HAP-1 (cell line): ENCODE measurements at regions not wholly inside any gene's neighbourhood (a gene's known extent, or its start where the extent isn't known, plus 50 kb on each side); places are given as distances from the start of the nearest gene placed in this dataset.

Source experiments
- DNase-seq, 2 experiments: peaks; one replicate each; pipeline ENCODE4 v3.0.0-alpha.2; 2016 to 2020; ENCODE audit warnings: low spot score in 2 of 2
- H3K27me3 ChIP-seq: fragments of 250-450 bp; sonication (Bioruptor Pico); 2 replicates; pipeline ENCODE4 v1.5.1; 2020; ENCODE audit warnings: low read depth, mild to moderate bottlenecking, moderate library complexity
- H3K36me3 ChIP-seq: fragments of 250-450 bp; sonication (Bioruptor Pico); replicated peaks from 2 replicates; pipeline ENCODE4 v1.5.1; 2020; ENCODE audit warnings: mild to moderate bottlenecking
- H3K4me1 ChIP-seq: fragments of 250-450 bp; sonication (Bioruptor Pico); 2 replicates; pipeline ENCODE4 v1.5.1; 2020; ENCODE audit warnings: mild to moderate bottlenecking
- H3K4me3 ChIP-seq: fragments of 250-450 bp; sonication (Bioruptor Pico); 2 replicates; pipeline ENCODE4 v1.5.1; 2020; ENCODE audit warnings: mild to moderate bottlenecking, moderate library complexity
- H3K9me3 ChIP-seq: fragments of 250-450 bp; sonication (Bioruptor Pico); 2 replicates; pipeline ENCODE4 v1.5.1; 2020; ENCODE audit warnings: mild to moderate bottlenecking, moderate library complexity
- in situ Hi-C: fragments of 300-500 bp; cut with MboI; formaldehyde crosslinking; loops from 3 replicates; pipeline ENCODE4 v1.14.3; 2020; ENCODE audit warnings: low sequenced_read_pairs, inconsistent platforms, mixed read lengths

DNA sequence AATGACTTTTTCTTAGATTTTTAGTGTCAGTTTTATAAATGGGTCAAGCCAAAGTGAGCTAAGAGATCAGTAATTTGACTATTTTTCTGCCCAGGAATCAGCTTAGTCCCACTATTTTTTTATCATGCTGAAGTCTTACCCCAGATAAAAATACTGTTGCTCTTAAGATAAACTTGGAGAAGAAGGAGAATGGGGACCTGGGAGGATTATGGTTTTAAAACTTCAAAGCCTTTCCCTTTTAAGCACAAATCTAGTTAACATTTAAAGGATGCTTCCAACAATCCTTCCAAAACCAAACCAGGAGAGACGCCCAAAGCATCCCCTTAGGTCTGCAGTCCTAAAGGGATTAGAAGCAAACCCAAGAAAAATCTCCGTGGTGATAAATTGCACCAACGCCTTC is 172.4 kb downstream of the SP3 start:
- no peaks in the 10 kb centered on the region for H3K9me3 ChIP-seq
- in situ Hi-C loops: no loop called here
- peaks cover 5% of the 10 kb centered on the region for H3K4me1 ChIP-seq
- H3K27me3 ChIP-seq: no peaks in the 10 kb centered on the region
- no peak overlapping the region for H3K4me3 ChIP-seq
- H3K36me3 ChIP-seq: no peaks in the 10 kb centered on the region
- no peak for DNase-seq

DNA sequence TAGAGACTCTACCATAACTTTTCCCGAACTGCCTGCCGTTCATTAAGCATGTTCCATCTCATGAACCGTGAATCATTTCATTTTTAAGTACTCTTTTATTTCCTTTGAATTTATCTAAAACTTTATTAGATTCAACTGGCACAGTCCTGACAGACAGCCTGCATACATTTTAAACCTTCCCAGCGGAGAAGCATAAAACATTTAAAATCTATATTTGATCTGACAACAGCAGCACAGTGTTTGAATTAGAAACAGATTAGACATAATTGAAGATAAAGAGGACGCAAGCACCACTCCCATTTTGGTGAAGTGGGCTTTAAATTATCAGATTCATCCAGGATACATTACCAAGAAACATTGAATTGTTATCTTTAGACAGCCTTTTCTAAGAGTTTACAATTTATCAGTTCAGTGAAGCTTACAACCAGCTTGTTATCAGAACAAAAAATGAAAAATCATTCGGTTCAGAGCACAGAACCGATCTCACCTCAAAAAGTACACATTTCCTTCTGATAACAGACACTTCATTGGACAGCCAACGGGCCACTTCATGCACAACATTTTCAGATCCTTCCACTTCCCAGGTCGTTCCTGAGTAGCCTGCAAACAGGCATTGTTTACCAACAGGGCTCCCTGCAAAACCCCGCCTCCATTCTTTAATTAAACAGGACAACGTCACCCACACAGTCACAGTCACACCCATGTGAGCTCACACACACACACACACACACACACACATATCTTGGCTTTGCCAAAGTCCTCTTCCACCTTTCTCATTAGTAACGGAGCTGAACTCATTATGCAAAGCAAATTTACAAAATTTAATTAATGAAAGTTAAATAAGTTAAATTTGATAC is 171.2 kb downstream of the SP3 start:
- Histone ChIP-seq H3K4me3 (no peak overlapping the region), H3K36me3 (no peaks in the 10 kb centered on the region), H3K4me1 (peaks cover 13% of the 10 kb centered on the region), H3K27me3 (no peaks in the 10 kb centered on the region), H3K9me3 (no peaks in the 10 kb centered on the region)
- no peak for DNase-seq
- in situ Hi-C loops: no loop called here

DNA sequence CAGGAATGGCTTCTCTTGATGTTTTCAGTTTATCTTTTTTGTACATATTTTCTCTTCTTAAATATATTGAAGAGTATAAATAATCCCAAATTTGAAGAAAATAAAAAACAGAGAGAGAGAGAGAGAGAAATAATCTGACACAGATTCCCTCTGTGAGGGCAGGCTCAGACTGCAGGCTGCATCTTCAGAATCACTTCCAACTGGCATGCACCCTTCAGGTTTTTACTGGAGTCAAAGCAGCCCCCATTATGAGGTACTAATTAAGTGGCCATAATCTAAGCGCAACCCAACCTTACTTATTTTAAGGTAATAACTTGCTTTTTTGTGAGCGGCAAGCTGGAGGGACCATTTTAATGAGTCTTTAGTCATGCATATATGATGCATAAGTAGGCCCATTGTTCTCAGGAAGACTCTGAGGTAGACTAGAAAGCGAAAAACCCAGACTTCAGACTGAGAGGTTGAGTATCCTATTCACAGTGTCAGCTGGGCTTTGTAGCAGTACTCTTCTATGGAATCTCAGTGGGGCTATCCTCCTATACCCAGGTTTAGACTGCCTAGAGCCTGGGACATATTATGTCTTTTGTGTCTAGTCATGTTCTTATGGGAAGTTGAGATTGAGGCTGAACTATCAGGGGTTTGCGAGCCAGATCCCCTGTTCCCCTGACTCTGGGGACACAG is 167.4 kb downstream of the SP3 start:
- peak; percentile 52 to 93 for DNase-seq
- H3K27me3 ChIP-seq: no peaks in the 10 kb centered on the region
- in situ Hi-C loops: no loop called here
- H3K4me3 ChIP-seq: no peak overlapping the region
- peaks cover 13% of the 10 kb centered on the region for H3K4me1 ChIP-seq
- H3K36me3 ChIP-seq: no peaks in the 10 kb centered on the region
- no peaks in the 10 kb centered on the region for H3K9me3 ChIP-seq

DNA sequence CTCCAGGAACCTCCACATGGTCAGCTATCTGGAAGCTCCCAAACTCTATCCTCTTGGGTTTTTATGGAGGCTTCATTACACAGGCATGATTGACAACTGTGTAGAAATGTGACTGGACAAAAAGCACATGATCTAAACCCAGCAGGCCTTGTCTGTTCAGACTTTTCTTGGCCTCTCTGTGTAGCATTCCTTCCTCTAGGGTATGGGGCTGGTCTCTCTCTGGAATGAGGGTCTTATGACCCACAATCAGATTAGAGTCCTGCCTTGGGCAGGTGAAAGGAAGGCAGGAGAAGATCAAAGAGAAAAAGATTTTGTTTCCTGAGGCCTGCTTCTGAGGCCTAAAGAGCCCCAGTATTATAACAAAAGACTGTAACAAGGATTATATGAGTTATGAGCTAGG is 162.7 kb downstream of the SP3 start:
- H3K9me3 ChIP-seq: no peaks in the 10 kb centered on the region
- H3K27me3 ChIP-seq: no peaks in the 10 kb centered on the region
- in situ Hi-C loops: no loop called here
- no peak for DNase-seq
- H3K4me1 ChIP-seq: peaks cover 10% of the 10 kb centered on the region
- no peak overlapping the region for H3K4me3 ChIP-seq
- H3K36me3 ChIP-seq: no peaks in the 10 kb centered on the region

DNA sequence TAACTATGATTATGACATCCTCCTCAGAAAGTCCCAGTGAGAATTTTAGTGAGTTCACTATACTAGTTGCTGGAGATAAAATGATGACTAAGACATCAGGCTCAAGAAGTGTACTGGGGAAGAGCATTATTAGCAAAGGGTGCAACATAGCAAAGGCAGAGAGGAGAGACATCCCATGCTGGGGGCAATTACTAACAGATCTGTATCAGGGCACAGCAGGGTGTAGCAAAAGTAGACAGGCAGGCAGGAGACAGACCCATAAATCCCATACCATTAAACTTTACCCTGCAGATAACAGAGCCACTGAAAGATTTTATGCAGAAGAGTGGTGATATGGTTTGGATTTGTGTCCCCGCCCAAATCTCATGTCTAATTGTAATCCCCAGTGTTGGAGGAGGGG is 161.7 kb downstream of the SP3 start:
- Histone ChIP-seq H3K27me3 (no peaks in the 10 kb centered on the region), H3K4me1 (peaks cover 4% of the 10 kb centered on the region), H3K9me3 (peaks cover 7% of the 10 kb centered on the region; the same call in 1 of the 2 replicates), H3K36me3 (no peaks in the 10 kb centered on the region), H3K4me3 (no peak overlapping the region)
- in situ Hi-C loops: no loop called here
- no peak for DNase-seq

DNA sequence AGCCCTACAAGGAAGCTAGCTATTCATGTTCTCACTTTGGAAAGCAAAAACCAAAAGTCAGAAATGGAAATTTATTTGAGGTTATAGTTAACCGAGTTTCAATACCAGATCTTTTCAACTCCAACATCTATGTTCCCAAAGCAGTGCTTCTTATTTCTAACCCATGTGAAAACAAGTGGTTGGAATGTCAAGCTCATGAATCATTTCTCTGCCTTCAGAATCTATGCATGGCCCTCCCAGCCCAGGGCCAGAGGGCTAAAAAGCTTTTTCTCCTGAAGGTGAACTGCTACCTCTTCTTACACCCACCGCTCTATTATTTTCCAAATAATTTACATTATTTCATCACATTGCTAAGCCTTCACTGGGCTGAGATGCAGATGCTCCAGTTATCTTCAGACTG is 158.4 kb downstream of the SP3 start:
- H3K27me3 ChIP-seq: no peaks in the 10 kb centered on the region
- in situ Hi-C loops: no loop called here
- H3K9me3 ChIP-seq: peaks cover 8% of the 10 kb centered on the region; the same call in 1 of the 2 replicates
- peaks cover 10% of the 10 kb centered on the region for H3K4me1 ChIP-seq
- H3K36me3 ChIP-seq: no peaks in the 10 kb centered on the region
- no peak for DNase-seq
- H3K4me3 ChIP-seq: no peak overlapping the region

DNA sequence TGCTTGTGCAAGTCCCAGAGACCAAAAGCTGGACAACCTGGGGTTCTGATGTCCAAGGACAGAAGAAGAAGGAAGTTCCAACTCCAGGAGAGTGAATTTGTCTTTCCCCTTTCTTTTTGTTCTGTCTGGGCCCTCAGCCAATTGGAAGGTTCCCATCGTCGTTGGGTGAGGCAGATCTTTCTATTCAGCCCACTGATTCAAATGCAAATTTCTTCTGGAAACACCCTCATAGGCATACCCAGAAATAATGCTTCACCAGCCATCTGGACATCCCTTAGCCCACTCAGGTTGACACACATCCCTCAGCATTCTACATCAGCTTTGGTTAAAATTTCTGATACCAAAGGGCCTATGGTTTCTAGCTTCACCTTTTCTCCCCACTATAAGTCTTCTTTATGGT is 156.5 kb downstream of the SP3 start:
- H3K36me3 ChIP-seq: no peaks in the 10 kb centered on the region
- in situ Hi-C loops: no loop called here
- no peaks in the 10 kb centered on the region for H3K27me3 ChIP-seq
- DNase-seq: peak; percentile 67 to 69
- H3K9me3 ChIP-seq: peaks cover 8% of the 10 kb centered on the region; the same call in 1 of the 2 replicates
- H3K4me3 ChIP-seq: no peak overlapping the region
- peaks cover 10% of the 10 kb centered on the region for H3K4me1 ChIP-seq

DNA sequence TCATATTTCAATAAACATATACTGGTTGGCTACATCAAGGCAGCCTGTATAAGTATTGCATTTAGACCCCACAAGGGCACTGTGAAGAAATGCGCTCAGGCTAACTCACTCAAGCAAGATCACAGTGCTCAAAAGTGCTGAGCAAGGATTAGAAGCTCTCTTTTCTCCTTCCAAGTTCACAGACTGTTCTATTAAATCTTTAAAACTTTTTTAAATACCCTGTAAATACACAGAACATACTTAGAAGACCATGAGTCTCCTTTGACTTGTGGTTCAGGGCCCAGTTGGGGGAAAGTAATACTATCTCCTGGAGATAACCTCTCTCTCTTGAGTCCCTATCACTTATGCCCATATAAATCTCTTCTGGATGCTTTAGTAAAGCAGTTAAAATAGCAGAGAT is 152.9 kb downstream of the SP3 start:
- Histone ChIP-seq H3K27me3 (no peaks in the 10 kb centered on the region), H3K9me3 (peaks cover 8% of the 10 kb centered on the region; the same call in 1 of the 2 replicates), H3K36me3 (no peaks in the 10 kb centered on the region), H3K4me1 (peaks cover 10% of the 10 kb centered on the region), H3K4me3 (no peak overlapping the region)
- in situ Hi-C loops: no loop called here
- no peak for DNase-seq

DNA sequence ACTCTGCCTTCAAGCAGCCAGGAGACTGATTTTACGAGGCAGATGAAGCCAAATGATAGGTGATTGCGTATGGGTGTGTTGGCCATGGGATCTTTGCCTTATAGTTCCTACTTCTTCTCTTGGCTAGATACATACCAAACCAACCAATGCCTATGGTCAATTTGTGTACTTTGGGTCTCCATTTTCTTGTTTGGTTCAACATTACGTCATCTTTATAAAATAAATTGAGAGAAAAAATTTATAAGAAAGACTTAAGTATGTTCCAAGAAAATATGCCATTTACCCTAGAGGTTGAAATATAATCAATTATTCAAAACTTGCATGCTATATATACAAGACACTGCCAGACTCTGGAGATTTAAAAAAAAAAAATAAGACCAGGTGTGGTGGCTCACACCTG is 150.9 kb downstream of the SP3 start:
- no peak for DNase-seq

DNA sequence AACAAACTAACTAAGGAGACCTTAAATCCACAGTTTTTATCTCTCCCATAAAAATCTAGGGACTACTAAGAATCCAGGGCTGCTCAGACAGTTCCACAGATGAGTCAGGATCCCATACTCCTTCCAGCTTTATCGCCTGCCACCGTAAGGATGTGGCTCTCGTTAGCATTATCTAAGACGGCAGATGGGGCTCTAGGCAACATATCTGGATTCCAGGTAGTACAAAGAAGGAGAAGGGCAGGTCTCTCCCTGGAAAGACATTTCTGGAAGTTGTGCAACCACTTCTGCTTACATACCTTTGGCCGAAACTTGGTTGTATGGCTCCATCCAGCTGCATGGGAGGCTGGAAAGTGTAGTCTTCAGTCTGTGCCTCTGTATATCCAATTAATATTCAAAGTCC is 149.4 kb downstream of the SP3 start:
- H3K27me3 ChIP-seq: no peaks in the 10 kb centered on the region
- DNase-seq: no peak
- no peaks in the 10 kb centered on the region for H3K4me1 ChIP-seq
- in situ Hi-C loops: no loop called here
- no peak overlapping the region for H3K4me3 ChIP-seq
- no peaks in the 10 kb centered on the region for H3K36me3 ChIP-seq
- H3K9me3 ChIP-seq: no peaks in the 10 kb centered on the region

More for the DNA sequence above, 150.9 kb downstream of the SP3 start:
- Histone ChIP-seq H3K4me1 (no peaks in the 10 kb centered on the region; the same call in 1 of the 2 replicates), H3K27me3 (no peaks in the 10 kb centered on the region), H3K4me3 (no peak overlapping the region), H3K9me3 (no peaks in the 10 kb centered on the region), H3K36me3 (no peaks in the 10 kb centered on the region)
- in situ Hi-C loops: no loop called here

DNA sequence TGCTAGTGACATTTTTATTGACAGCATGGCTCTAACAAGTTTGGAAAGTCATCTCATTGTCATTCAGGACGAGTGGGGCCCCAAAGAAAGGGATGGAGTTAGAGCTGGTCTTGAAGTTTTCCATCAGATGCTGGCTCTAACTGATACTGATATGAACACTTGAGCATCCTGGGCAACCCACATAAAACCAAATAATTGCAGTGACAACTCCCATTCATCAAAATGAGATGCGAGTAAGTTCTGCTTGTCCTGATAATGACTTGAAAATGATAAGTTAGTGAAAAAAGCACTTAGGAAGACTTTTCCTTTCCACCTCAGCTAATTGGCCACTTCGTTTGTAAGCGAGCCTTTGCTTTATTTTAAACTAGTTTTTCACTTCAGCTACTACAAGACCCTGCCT is 147.6 kb downstream of the SP3 start:
- DNase-seq: no peak
- in situ Hi-C loops: no loop called here
- H3K9me3 ChIP-seq: no peaks in the 10 kb centered on the region

DNA sequence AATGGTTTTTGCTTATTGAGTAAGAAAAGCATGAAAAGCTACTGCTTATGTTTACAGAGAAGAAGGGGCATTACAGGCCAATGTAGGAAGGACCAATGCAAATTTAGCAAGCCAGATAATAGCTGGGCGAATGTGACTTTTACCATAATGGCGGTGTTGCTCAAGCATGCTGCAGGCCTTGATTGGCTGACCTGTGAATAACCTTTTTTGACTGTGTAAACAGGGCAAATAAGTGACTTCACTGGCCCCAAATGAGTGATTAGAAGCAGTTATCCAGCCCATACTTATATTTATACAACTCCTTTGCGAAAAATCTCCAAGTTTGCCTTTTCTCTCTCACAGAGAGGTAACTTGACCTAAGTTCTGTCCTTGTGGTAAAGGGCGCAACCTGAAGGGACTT is 146.9 kb downstream of the SP3 start:
- in situ Hi-C loops: no loop called here
- no peaks in the 10 kb centered on the region for H3K36me3 ChIP-seq
- H3K27me3 ChIP-seq: no peaks in the 10 kb centered on the region
- DNase-seq: no peak
- H3K4me1 ChIP-seq: no peaks in the 10 kb centered on the region
- H3K4me3 ChIP-seq: no peak overlapping the region
- no peaks in the 10 kb centered on the region for H3K9me3 ChIP-seq

More for the DNA sequence above, 147.6 kb downstream of the SP3 start:
- Histone ChIP-seq H3K36me3 (no peaks in the 10 kb centered on the region), H3K27me3 (no peaks in the 10 kb centered on the region), H3K4me3 (no peak overlapping the region), H3K4me1 (no peaks in the 10 kb centered on the region)

DNA sequence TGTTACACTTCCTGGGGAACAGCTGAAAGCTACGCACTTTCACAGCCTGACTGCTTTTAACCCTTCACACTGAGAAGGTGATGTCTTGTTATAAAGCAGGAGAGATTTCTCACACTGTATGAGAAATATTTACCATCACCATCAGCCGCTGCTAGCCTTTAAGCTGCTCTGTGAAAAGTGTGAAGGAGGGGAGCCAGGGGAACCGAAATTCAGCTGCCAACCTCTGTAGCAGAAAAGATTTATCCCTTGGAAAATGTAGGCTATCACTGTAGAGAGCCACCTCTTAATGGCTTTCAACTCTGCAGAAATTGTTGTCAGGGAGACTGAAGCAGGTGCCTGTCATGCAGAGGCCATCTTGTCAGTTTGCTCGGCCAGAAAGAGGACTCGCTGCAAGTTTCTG is 145.3 kb downstream of the SP3 start:
- in situ Hi-C loops: no loop called here
- no peaks in the 10 kb centered on the region for H3K36me3 ChIP-seq
- no peak for DNase-seq

DNA sequence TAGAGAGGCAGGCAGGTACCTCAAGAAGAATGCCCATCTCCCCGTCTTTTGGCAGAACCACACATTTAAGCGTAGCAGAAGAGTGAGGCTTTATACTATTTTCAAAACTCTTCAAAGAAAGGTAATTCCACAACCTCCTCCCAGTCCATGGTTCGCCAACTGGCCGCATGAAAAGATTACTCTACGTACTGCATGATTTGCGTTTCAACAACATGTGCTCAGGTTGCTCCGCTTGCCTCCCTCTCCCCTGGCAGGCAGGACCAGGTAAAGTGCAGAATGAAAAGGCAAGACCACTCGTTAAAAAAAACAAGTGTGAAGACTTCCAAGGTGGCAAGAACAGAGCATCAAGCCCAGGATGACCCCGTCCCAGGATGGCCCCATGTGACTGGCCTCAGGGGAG is 143.7 kb downstream of the SP3 start:
- Histone ChIP-seq H3K27me3 (no peaks in the 10 kb centered on the region), H3K36me3 (no peaks in the 10 kb centered on the region), H3K4me1 (no peaks in the 10 kb centered on the region), H3K4me3 (no peak overlapping the region), H3K9me3 (no peaks in the 10 kb centered on the region)
- DNase-seq: no peak
- in situ Hi-C loops: no loop called here

More for the DNA sequence above, 145.3 kb downstream of the SP3 start:
- Histone ChIP-seq H3K4me1 (no peaks in the 10 kb centered on the region), H3K27me3 (no peaks in the 10 kb centered on the region), H3K4me3 (no peak overlapping the region), H3K9me3 (no peaks in the 10 kb centered on the region)
